ENCODE measurements at regions not wholly inside any gene's neighbourhood (a gene's known extent, or its start where the extent isn't known, plus 50 kb on each side); places are given as distances from the start of the nearest gene placed in this dataset.

GRCh38 chr4:159041054-159042034, 61.5 kb upstream of the RAPGEF2 start:
- DNase-seq: no peak

GRCh38 chr4:159042097-159042605, 60.7 kb upstream of the RAPGEF2 start:
- DNase-seq: no peak

- DNase-seq: no peak
Measured at GRCh38 chr4:159042868-159043267, 60.0 kb upstream of the RAPGEF2 start.

- no peak for DNase-seq
Measured at GRCh38 chr4:159043861-159044260, 59.0 kb upstream of the RAPGEF2 start.

GRCh38 chr4:159045321-159045720, 57.6 kb upstream of the RAPGEF2 start:
- DNase-seq: no peak

GRCh38 chr4:159046683-159047082, 56.2 kb upstream of the RAPGEF2 start:
- DNase-seq: no peak

- no peak for DNase-seq
Measured at GRCh38 chr4:159047478-159048165, 55.3 kb upstream of the RAPGEF2 start.

GRCh38 chr4:159048166-159048886, 54.6 kb upstream of the RAPGEF2 start:
- DNase-seq: peak; percentile 13 to 29

- DNase-seq: no peak
Measured at GRCh38 chr4:159049780-159050375, 53.0 kb upstream of the RAPGEF2 start.

GRCh38 chr4:159051245-159052071, 51.4 kb upstream of the RAPGEF2 start:
- no peak for DNase-seq

GRCh38 chr4:159052315-159052714, 50.6 kb upstream of the RAPGEF2 start:
- no peak for DNase-seq

Measured in SHP77 (cell line).